ENCODE measurements at regions not wholly inside any gene's neighbourhood (a gene's known extent, or its start where the extent isn't known, plus 50 kb on each side); places are given as distances from the start of the nearest gene placed in this dataset.
"Not testable (repeated sequence)": the region's sequence is repeated elsewhere in the genome, so short reads cannot be mapped to it uniquely, and the experiment has no call there.

DNA sequence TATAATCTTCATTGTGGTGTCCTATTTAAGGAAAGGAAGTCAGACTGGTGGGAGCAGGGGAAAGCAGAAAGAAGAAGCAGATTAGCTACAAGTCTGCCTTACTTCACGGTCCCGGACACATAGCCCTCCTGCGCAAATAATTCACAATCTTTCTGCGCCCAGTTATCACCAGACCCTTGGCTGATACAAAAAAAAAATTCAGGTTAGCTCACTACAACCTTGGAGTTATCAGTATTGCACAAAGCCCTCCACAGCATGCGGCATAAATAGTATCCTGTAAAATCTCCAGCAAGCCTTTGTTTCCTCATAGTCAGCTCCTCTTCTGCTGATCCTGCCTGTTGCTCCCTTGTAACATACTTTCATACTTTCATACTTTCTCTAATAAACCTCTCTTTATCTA, 148.6 kb upstream of the FUT9 start:
- DNase-seq: no peak

- no peak for DNase-seq
Observed at GRCh38 chr6:95877480-95877879, 138.3 kb upstream of the FUT9 start.

DNA sequence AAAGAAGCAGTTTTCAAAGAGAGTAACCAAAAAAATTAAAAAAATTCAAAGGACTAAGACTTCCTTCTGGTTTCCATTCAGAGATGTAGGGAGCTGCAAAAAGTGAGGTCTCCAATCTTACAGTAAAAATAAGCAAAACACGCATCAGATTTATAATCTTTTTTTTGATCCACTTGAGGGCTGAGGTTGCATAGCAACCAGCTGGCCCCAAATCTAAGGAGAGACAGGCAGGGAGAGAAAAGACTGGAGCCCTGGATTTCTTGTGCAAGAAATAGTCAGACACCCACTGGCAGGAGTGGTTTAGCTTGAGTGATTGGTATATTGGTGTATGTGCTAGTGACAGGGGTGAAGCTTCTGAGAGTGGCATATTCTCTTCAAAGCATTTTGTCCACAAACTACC, 135.9 kb upstream of the FUT9 start:
- DNase-seq: no peak

GRCh38 chr6:95882371-95882770, 133.4 kb upstream of the FUT9 start:
- no peak for DNase-seq

DNA sequence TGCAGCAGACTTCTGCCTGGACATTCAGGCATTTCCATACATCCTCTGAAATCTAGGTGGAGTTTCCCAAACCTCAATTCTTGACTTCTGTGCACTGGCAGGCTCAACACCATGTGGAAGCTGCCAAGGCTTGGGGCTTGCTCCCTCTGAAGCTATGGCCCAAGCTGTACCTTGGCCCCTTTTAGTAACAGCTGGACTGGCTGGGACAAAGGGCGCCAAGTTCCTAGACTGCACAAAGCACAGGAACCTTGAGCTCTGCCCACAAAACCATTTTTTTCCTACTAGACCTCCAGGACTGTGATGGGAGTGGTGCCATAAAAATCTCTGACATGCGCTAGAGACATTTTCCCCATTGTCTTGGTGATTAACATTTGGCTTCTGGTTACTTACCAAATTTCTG, 127.1 kb upstream of the FUT9 start:
- not testable (repeated sequence) for DNase-seq

GRCh38 chr6:95905132-95905531, 110.6 kb upstream of the FUT9 start:
- DNase-seq: no peak

GRCh38 chr6:95917034-95917433, 98.7 kb upstream of the FUT9 start:
- no peak for DNase-seq

DNA sequence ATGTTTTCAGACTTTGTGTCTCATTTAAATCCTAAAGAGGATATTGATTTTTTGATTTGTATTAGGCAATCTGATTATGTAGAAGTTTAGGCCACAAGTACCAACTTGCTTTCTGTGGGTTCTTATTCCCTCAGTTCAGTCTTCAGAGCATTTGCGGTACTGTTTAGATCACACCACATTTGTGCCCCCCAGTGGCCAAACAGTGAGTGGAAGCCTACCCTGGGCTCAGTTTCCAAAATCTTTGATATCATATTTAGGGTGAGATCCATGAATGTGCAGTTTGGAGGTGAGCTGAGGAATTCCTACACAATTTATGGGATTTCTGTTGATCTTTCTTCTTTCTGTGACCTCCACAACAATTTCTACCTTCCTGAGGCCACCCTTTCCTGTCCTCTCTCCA, 92.3 kb upstream of the FUT9 start:
- no peak for DNase-seq

GRCh38 chr6:95935736-95936135, 80.0 kb upstream of the FUT9 start:
- DNase-seq: no peak

- DNase-seq: no peak
Observed at GRCh38 chr6:95946906-95947305, 68.9 kb upstream of the FUT9 start.

GRCh38 chr6:95948324-95948723, 67.5 kb upstream of the FUT9 start:
- no peak for DNase-seq

DNA sequence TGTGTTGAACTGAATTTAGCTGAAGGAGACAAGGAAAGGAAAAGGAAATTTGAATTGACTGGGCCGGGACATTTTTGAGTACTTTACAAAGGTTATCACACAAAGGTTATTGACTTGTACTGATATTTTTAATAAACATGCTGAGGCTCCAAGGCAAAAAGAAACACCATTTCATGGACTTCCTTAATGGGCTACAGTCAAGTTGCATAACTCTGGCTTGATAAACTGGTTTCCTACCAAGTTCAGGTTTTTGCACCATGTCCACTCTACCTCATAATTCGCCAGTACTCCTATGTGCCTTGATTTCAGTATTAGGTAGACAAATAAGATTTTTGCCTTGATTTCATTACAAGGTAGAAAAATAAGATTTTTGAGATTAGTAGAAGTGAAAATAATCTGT, 65.8 kb upstream of the FUT9 start:
- DNase-seq: no peak

GRCh38 chr6:95958686-95959085, 57.1 kb upstream of the FUT9 start:
- DNase-seq: no peak

- DNase-seq: no peak
Observed at GRCh38 chr6:95959261-95959660, 56.5 kb upstream of the FUT9 start.
